Thymus (tissue), 11 donors: ENCODE measurements at regions not wholly inside any gene's neighbourhood (a gene's known extent, or its start where the extent isn't known, plus 50 kb on each side); places are given as distances from the start of the nearest gene placed in this dataset.

Experiments used
- DNase-seq, 9 donors: peaks; one replicate each; pipeline ENCODE4 v3.0.0-alpha.2; 2013; ENCODE audit warnings: low spot score in 9 of 9, low read depth in 6 of 9, missing footprints in 1 of 9
- H3K27ac ChIP-seq, 2 donors: one replicate each; pipeline ENCODE4 v1.5.1; 2013; ENCODE audit warnings: control low read depth in 1 of 2, low read depth in 1 of 2, low read length in 1 of 2, mild to moderate bottlenecking in 1 of 2, moderate library complexity in 1 of 2
- H3K27me3 ChIP-seq, 2 donors: one replicate each; pipeline ENCODE4 v1.5.1; 2013; ENCODE audit warnings: low read length in 1 of 2; ENCODE audit not compliant: control insufficient read depth in 2 of 2, insufficient read depth in 1 of 2
- H3K36me3 ChIP-seq, 2 donors: one replicate each; pipeline ENCODE4 v1.5.1; 2013; ENCODE audit warnings: low read length in 1 of 2, mild to moderate bottlenecking in 1 of 2, moderate library complexity in 1 of 2; ENCODE audit not compliant: control insufficient read depth in 2 of 2, insufficient read depth in 2 of 2
- H3K4me1 ChIP-seq, 2 donors: one replicate each; pipeline ENCODE4 v1.5.1; 2013; ENCODE audit warnings: low read length in 2 of 2; ENCODE audit not compliant: control insufficient read depth in 2 of 2, insufficient read depth in 2 of 2
- H3K4me3 ChIP-seq, 2 donors: one replicate each; pipeline ENCODE4 v1.5.1; 2013; ENCODE audit warnings: low read length in 2 of 2, control low read depth in 1 of 2, mild to moderate bottlenecking in 1 of 2
- H3K9me3 ChIP-seq, 2 donors: one replicate each; pipeline ENCODE4 v1.5.1; 2013; ENCODE audit warnings: low read length in 1 of 2, mild to moderate bottlenecking in 1 of 2; ENCODE audit not compliant: control insufficient read depth in 2 of 2, insufficient read depth in 1 of 2
- whole genome bisulfite sequencing: extraction: QIAGEN DNeasy Blood & Tissue Kit; methylation state at CpG from one replicate; pipeline ENCODE4 v1.1.7; 2013; 5-methylcytosine and 5-hydroxymethylcytosine counted together
- donor health status: healthy.

- no peak for DNase-seq
- no peaks in the 10 kb centered on the region for H3K27me3 ChIP-seq
- H3K4me3 ChIP-seq = no peak overlapping the region
- 98% methylated on average over 2 of the region's 2 CpGs for WGBS
- H3K27ac ChIP-seq = no peak overlapping the region
- no peaks in the 10 kb centered on the region for H3K9me3 ChIP-seq
- no peaks in the 10 kb centered on the region for H3K36me3 ChIP-seq
- H3K4me1 ChIP-seq = no peaks in the 10 kb centered on the region
These were observed 92.6 kb upstream of the NEK7 start for GRCh38 chr1:198064181-198064580.

- H3K27me3 ChIP-seq = no peaks in the 10 kb centered on the region
- DNase-seq = no peak
- no peak overlapping the region for H3K27ac ChIP-seq
- no peaks in the 10 kb centered on the region for H3K4me1 ChIP-seq
- WGBS = 32% methylated on average over 3 of the region's 3 CpGs
- no peak overlapping the region for H3K4me3 ChIP-seq
- H3K36me3 ChIP-seq = no peaks in the 10 kb centered on the region
- H3K9me3 ChIP-seq = no peaks in the 10 kb centered on the region
These were observed 88.5 kb upstream of the NEK7 start for GRCh38 chr1:198068285-198068684.

GRCh38 chr1:198072177-198072576 is 84.6 kb upstream of the NEK7 start:
- H3K27ac ChIP-seq = no peak overlapping the region
- no peaks in the 10 kb centered on the region for H3K36me3 ChIP-seq
- DNase-seq = no peak
- H3K9me3 ChIP-seq = no peaks in the 10 kb centered on the region
- 100% methylated on average over 1 of the region's 1 CpG for WGBS
- H3K4me3 ChIP-seq = no peak overlapping the region
- H3K27me3 ChIP-seq = no peaks in the 10 kb centered on the region
- no peaks in the 10 kb centered on the region for H3K4me1 ChIP-seq

- Histone ChIP-seq H3K27me3 (no peaks in the 10 kb centered on the region), H3K9me3 (no peaks in the 10 kb centered on the region), H3K4me1 (no peaks in the 10 kb centered on the region), H3K27ac (no peak overlapping the region), H3K36me3 (no peaks in the 10 kb centered on the region), H3K4me3 (no peak overlapping the region)
- 96% methylated on average over 4 of the region's 4 CpGs for WGBS
- DNase-seq = no peak
These were observed 81.5 kb upstream of the NEK7 start for GRCh38 chr1:198075296-198075695.

GRCh38 chr1:198079432-198079951 is 77.3 kb upstream of the NEK7 start:
- Histone ChIP-seq H3K27me3 (no peaks in the 10 kb centered on the region), H3K4me1 (no peaks in the 10 kb centered on the region), H3K4me3 (no peak overlapping the region), H3K9me3 (no peaks in the 10 kb centered on the region), H3K36me3 (no peaks in the 10 kb centered on the region), H3K27ac (no peak overlapping the region)
- 73% methylated on average over 1 of the region's 1 CpG for WGBS
- DNase-seq = no peak

GRCh38 chr1:198082576-198082975 is 74.2 kb upstream of the NEK7 start:
- Histone ChIP-seq H3K4me1 (no peaks in the 10 kb centered on the region), H3K36me3 (no peaks in the 10 kb centered on the region), H3K27ac (no peak overlapping the region), H3K9me3 (no peaks in the 10 kb centered on the region), H3K27me3 (no peaks in the 10 kb centered on the region), H3K4me3 (no peak overlapping the region)
- DNase-seq = no peak
- WGBS = 93% methylated on average over 3 of the region's 3 CpGs

GRCh38 chr1:198083549-198083948 is 73.2 kb upstream of the NEK7 start:
- WGBS = 98% methylated on average over 2 of the region's 2 CpGs
- no peaks in the 10 kb centered on the region for H3K9me3 ChIP-seq

GRCh38 chr1:198084241-198084908 is 72.4 kb upstream of the NEK7 start:
- no peaks in the 10 kb centered on the region for H3K9me3 ChIP-seq
- no peak overlapping the region for H3K27ac ChIP-seq
- H3K4me3 ChIP-seq = no peak overlapping the region
- H3K27me3 ChIP-seq = no peaks in the 10 kb centered on the region
- H3K36me3 ChIP-seq = no peaks in the 10 kb centered on the region
- 96% methylated on average over 5 of the region's 5 CpGs for WGBS
- no peak for DNase-seq
- H3K4me1 ChIP-seq = no peaks in the 10 kb centered on the region

More at GRCh38 chr1:198083549-198083948, 73.2 kb upstream of the NEK7 start:
- H3K4me1 ChIP-seq = no peaks in the 10 kb centered on the region
- no peaks in the 10 kb centered on the region for H3K36me3 ChIP-seq
- H3K4me3 ChIP-seq = no peak overlapping the region
- DNase-seq = no peak
- H3K27ac ChIP-seq = no peak overlapping the region
- no peaks in the 10 kb centered on the region for H3K27me3 ChIP-seq

GRCh38 chr1:198086051-198086745 is 70.6 kb upstream of the NEK7 start:
- no peak for DNase-seq
- no peaks in the 10 kb centered on the region for H3K27me3 ChIP-seq
- no peaks in the 10 kb centered on the region for H3K36me3 ChIP-seq
- no peaks in the 10 kb centered on the region for H3K9me3 ChIP-seq
- no peaks in the 10 kb centered on the region for H3K4me1 ChIP-seq
- no peak overlapping the region for H3K27ac ChIP-seq
- no peak overlapping the region for H3K4me3 ChIP-seq
- 96% methylated on average over 1 of the region's 1 CpG for WGBS
